NCI-H774 (cell line): ENCODE measurements at regions not wholly inside any gene's neighbourhood (a gene's known extent, or its start where the extent isn't known, plus 50 kb on each side); places are given as distances from the start of the nearest gene placed in this dataset.
A peak's percentile ranks its signal among the peaks of the same experiment; 100 is the strongest.
"Not testable (repeated sequence)": the region's sequence is repeated elsewhere in the genome, so short reads cannot be mapped to it uniquely, and the experiment has no call there.

Experiments
- DNase-seq: peaks from one replicate; lab custom pipeline; 2025; lab: John Stamatoyannopoulos, UW

- no peak for DNase-seq
Observed at GRCh38 chrX:87941841-87942240, 424.2 kb downstream of the KLHL4 start.

- DNase-seq, result peak; percentile 12
Observed at GRCh38 chrX:87961471-87961870, 443.9 kb downstream of the KLHL4 start.

- no peak for DNase-seq
Observed at GRCh38 chrX:87968118-87968517, 450.5 kb downstream of the KLHL4 start.

- DNase-seq, result not testable (repeated sequence)
Observed at GRCh38 chrX:87972121-87972520, 454.5 kb downstream of the KLHL4 start.

DNA sequence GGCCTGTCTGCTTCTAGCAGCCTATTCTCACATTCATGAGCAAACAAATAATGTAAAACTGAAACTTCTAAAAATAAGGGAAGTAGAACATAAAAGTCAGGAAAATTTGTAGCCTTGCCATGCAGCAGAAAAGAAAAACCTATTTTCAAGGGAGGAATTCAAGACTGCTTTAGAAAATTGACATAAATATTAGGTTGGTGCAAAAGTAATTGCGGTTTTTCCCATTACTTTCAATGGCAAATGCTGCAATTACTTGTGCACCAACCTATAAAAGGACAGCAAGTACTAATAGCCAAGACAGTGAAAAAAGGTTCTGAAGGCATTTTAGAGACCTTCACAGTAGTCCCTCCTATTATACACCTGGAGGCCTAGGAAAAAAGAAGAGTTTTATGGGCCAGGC is 457.8 kb downstream of the KLHL4 start:
- DNase-seq, result no peak

- DNase-seq, result not testable (repeated sequence)
Observed at GRCh38 chrX:88007873-88008272, 490.3 kb downstream of the KLHL4 start.

GRCh38 chrX:88024022-88024421 is 506.4 kb downstream of the KLHL4 start:
- no peak for DNase-seq

DNA sequence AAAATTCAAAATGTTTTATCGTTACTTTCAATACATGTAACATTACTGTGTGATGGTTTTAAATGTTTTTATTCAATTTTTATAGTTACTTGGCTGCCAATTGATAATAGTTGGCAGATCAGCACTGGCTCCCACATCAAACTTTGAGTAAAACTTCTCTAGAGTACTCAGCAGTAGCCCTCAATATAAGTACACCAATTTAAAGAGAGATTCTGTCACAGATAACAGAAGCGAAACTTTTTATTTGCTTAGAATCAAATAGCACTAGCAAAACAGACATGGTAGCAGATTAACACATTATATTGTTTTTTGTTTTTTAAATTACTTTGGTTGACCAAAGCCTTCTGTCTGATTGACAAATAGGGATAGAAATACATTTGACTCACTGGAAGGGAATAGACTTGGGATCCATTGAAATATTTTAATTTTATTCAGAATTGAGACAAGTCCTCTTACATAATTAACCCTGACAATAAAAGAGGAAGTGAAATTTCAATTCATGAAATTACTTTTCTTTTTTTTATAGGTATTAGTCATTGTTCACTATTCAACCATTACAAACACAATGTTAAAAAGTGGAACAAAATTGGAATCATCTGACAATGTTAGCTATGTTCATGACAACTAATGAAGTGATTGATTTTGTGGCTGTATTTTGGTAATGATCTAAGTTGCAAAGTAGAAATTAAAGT is 554.9 kb downstream of the KLHL4 start:
- no peak for DNase-seq

- DNase-seq, result no peak
Observed at GRCh38 chrX:88101968-88102367, 584.4 kb downstream of the KLHL4 start.

GRCh38 chrX:88135735-88136134 is 611.3 kb upstream of the CPXCR1 start:
- peak; percentile 2 for DNase-seq

DNA sequence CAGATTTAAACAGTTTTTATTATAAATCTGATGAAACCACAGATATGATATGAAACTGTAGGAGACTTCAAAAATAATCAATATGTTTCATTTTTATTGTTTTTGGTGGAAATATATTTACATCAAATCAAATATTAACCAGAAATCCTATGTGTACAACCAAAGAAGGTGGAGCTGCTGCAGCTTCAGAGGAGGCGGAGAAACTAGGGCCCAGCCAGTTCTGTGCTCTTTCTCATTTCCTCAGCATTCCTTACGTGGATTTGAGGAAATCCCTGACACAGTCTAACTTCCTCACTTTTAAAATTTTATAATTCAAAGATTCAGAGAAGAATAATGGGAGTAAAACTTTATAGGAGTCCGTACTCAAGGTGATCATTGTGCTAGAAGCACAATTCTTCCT is 610.7 kb upstream of the CPXCR1 start:
- no peak for DNase-seq

DNA sequence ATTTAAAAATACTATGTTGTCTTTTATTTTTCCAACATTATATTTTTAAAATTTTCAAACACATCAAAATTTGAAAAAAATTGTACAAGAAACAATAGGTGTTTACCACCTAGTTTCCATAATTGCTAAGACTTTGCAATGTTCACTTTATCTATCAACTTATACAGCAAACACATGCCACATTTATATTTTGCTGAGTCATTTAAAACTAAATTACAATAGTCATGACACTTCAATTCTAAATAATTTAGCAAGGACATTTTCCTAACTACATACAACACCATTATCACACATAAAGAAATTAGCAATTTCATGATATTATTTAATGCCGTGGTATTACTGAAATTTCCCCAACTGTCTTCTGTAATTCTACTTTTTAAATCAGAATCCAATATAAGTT is 600.4 kb upstream of the CPXCR1 start:
- no peak for DNase-seq

GRCh38 chrX:88170553-88170952 is 576.5 kb upstream of the CPXCR1 start:
- DNase-seq, result no peak

- DNase-seq, result not testable (repeated sequence)
Observed at GRCh38 chrX:88173932-88174440, 573.0 kb upstream of the CPXCR1 start.

GRCh38 chrX:88202149-88202548 is 544.9 kb upstream of the CPXCR1 start:
- DNase-seq, result no peak

GRCh38 chrX:88244066-88244465 is 503.0 kb upstream of the CPXCR1 start:
- DNase-seq, result no peak

DNA sequence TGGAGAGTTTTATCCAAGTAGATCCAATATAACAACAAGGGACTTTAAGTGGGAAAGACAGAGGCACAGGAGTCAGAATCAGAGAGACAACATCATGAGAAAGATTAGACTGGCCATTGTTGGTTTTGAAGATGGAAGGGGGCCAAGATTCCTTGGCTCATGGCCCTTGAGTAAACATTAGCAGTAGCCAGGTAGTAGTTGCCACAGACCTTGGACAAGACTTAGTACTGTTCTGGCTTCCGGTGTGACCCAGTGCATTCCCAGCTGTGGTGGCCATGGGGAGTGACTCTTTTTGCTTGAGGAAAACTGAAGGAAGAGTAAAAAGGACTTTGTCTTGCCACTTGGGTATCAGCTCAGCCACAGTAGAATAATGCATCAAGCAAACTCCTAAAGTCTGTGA is 462.2 kb upstream of the CPXCR1 start:
- no peak for DNase-seq

- DNase-seq, result not testable (repeated sequence)
Observed at GRCh38 chrX:88313972-88314371, 433.1 kb upstream of the CPXCR1 start.

- no peak for DNase-seq
Observed at GRCh38 chrX:88325634-88326033, 421.4 kb upstream of the CPXCR1 start.

DNA sequence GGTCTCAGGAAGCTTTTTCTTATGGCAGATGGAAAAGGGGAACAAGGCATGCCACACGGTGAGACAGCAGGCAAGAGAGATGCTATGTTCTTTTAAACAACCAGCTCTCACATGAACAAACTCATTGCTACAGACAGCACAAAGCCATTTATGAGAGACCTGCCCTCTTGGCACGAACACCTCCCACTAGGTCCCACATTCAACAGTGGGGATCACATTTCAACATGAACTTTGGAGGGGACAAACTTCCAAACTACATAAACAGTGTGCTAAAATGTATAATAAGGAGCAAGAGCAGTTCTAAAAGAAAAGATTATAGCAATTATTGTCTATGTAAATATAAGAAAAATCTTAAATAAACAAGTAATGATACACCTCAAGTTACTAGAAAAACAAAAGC is 391.8 kb upstream of the CPXCR1 start:
- DNase-seq, result no peak

GRCh38 chrX:88366314-88366713 is 380.7 kb upstream of the CPXCR1 start:
- no peak for DNase-seq

DNA sequence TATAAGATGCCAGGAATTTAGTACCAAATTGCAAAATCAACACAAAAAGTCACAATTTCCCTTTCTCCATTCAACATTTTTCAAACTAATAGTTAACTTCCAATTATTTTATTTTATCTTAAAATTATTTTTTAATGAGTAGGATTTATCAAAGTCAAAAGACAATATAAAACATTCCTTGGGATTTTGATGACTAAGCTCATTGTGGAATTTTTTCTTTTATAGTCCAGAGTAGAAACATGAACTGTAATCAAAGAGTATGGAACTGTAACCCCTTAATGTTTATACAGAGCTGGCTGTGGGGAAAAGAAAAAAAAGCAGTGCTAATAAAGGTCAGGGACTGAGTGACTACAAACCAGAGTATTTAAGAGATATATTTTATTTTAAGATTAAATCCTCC is 368.6 kb upstream of the CPXCR1 start:
- no peak for DNase-seq

- no peak for DNase-seq
Observed at GRCh38 chrX:88397551-88397950, 349.5 kb upstream of the CPXCR1 start.

DNA sequence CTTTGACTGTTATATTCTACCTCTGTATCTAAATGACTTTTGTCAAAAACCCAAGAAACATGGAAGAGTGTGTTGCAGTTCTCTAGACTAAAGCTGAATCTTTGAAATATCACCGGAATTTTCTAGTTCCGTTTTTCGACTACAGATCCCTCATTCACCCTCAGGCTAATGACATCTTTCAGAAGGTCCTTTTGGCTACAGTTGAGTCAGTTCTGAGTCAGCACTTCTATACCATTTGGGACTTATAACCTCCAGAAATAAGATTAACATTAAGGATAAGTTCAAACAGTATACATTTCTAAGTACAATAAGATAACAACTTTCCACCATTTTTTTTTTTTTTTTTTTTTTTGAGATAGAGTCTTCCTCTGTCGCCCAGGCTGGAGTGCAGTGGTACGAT is 331.0 kb upstream of the CPXCR1 start:
- no peak for DNase-seq
